ENCODE measurements at regions not wholly inside any gene's neighbourhood (a gene's known extent, or its start where the extent isn't known, plus 50 kb on each side); places are given as distances from the start of the nearest gene placed in this dataset.

DNA sequence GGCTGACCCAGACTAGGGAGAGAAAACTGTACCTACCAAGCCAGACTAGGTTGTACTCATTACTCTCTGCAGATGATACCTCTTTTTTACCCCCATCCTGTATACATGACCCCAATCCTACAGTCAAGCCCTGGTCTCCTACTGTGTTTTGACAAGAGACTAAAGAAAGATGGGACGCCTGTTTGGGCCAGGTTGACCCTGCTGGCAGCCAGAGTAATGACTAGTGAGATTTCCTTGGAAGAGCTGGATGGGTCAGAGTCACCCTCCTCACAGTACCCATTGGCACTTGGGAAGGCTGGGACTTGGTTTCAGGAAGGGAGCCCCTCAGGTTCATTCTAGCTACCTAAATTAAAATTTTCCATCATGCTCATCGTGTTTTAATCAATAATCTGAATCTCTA is 89.7 kb upstream of the NR4A3 start:
- no peak for TF ChIP-seq EZH2 (IDR thresholded peaks at IDR 0.05; ENCODE audit: low read length, unreplicated experiment)
- TF ChIP-seq, protein P1, sequence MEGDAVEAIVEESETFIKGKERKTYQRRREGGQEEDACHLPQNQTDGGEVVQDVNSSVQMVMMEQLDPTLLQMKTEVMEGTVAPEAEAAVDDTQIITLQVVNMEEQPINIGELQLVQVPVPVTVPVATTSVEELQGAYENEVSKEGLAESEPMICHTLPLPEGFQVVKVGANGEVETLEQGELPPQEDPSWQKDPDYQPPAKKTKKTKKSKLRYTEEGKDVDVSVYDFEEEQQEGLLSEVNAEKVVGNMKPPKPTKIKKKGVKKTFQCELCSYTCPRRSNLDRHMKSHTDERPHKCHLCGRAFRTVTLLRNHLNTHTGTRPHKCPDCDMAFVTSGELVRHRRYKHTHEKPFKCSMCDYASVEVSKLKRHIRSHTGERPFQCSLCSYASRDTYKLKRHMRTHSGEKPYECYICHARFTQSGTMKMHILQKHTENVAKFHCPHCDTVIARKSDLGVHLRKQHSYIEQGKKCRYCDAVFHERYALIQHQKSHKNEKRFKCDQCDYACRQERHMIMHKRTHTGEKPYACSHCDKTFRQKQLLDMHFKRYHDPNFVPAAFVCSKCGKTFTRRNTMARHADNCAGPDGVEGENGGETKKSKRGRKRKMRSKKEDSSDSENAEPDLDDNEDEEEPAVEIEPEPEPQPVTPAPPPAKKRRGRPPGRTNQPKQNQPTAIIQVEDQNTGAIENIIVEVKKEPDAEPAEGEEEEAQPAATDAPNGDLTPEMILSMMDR (conservative IDR thresholded peaks at IDR 0.05; ENCODE audit: low read depth, low read length): no peak

Data from PC-3 (cell line).